Liver (tissue), 3 donors: ENCODE measurements at regions not wholly inside any gene's neighbourhood (a gene's known extent, or its start where the extent isn't known, plus 50 kb on each side); places are given as distances from the start of the nearest gene placed in this dataset.

Experiments used
- EGR1 ChIP-seq, 2 donors: IDR thresholded peaks; 2 replicates each; pipeline ENCODE4 v1.6.1; 2016 to 2018; ENCODE audit warnings: antibody characterized with exemption in 2 of 2, low read depth in 2 of 2
- FOXA1 ChIP-seq: IDR thresholded peaks from 2 replicates; pipeline ENCODE4 v1.6.1; 2016; ENCODE audit warnings: antibody characterized with exemption
- MAX ChIP-seq: IDR thresholded peaks from 2 replicates; pipeline ENCODE4 v1.6.1; 2016; ENCODE audit warnings: antibody characterized with exemption
- RAD21 ChIP-seq, 2 donors: IDR thresholded peaks; 2 replicates each; pipeline ENCODE4 v1.6.1; 2016; ENCODE audit warnings: antibody characterized with exemption in 2 of 2, mild to moderate bottlenecking in 2 of 2
- RXRA ChIP-seq, 2 donors: IDR thresholded peaks; 2 replicates each; pipeline ENCODE4 v1.6.1; 2017 to 2018; ENCODE audit warnings: antibody characterized with exemption in 2 of 2, mild to moderate bottlenecking in 1 of 2
- SP1 ChIP-seq: IDR thresholded peaks from 2 replicates; pipeline ENCODE4 v1.6.1; 2018; ENCODE audit warnings: antibody characterized with exemption, mild to moderate bottlenecking
- YY1 ChIP-seq: IDR thresholded peaks from 2 replicates; pipeline ENCODE4 v1.6.1; 2016; ENCODE audit warnings: antibody characterized with exemption, mild to moderate bottlenecking
- TF ChIP-seq, protein P1 (sequence below): fragments of 150-350 bp; IDR thresholded peaks from 2 replicates; pipeline ENCODE4 v1.5.1; 2017; ENCODE audit warnings: improper control_type of control experiment, low read depth, low read length; ENCODE audit not compliant: missing input control
- TF ChIP-seq, protein P2 (sequence below): IDR thresholded peaks from 2 replicates; pipeline ENCODE4 v1.6.1; 2016; ENCODE audit warnings: antibody characterized with exemption
- TF ChIP-seq, protein P3 (sequence below): IDR thresholded peaks from 2 replicates; pipeline ENCODE4 v1.6.1; 2016; ENCODE audit warnings: antibody characterized with exemption
- donor health status: healthy.
- donor health status: healthy.

- TF ChIP-seq, protein P1, sequence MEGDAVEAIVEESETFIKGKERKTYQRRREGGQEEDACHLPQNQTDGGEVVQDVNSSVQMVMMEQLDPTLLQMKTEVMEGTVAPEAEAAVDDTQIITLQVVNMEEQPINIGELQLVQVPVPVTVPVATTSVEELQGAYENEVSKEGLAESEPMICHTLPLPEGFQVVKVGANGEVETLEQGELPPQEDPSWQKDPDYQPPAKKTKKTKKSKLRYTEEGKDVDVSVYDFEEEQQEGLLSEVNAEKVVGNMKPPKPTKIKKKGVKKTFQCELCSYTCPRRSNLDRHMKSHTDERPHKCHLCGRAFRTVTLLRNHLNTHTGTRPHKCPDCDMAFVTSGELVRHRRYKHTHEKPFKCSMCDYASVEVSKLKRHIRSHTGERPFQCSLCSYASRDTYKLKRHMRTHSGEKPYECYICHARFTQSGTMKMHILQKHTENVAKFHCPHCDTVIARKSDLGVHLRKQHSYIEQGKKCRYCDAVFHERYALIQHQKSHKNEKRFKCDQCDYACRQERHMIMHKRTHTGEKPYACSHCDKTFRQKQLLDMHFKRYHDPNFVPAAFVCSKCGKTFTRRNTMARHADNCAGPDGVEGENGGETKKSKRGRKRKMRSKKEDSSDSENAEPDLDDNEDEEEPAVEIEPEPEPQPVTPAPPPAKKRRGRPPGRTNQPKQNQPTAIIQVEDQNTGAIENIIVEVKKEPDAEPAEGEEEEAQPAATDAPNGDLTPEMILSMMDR: no peak
- TF ChIP-seq FOXA1 (no peak), SP1 (no peak), EGR1 (IDR thresholded peaks at IDR 0.05; ENCODE audit: low read depth in 2 of 2) (no peak), RXRA (IDR thresholded peaks at IDR 0.05) (no peak), YY1 (no peak), RAD21 (IDR thresholded peaks at IDR 0.05) (no peak), MAX (no peak)
- TF ChIP-seq, protein P2, sequence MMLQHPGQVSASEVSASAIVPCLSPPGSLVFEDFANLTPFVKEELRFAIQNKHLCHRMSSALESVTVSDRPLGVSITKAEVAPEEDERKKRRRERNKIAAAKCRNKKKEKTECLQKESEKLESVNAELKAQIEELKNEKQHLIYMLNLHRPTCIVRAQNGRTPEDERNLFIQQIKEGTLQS: no peak
- TF ChIP-seq, protein P3, sequence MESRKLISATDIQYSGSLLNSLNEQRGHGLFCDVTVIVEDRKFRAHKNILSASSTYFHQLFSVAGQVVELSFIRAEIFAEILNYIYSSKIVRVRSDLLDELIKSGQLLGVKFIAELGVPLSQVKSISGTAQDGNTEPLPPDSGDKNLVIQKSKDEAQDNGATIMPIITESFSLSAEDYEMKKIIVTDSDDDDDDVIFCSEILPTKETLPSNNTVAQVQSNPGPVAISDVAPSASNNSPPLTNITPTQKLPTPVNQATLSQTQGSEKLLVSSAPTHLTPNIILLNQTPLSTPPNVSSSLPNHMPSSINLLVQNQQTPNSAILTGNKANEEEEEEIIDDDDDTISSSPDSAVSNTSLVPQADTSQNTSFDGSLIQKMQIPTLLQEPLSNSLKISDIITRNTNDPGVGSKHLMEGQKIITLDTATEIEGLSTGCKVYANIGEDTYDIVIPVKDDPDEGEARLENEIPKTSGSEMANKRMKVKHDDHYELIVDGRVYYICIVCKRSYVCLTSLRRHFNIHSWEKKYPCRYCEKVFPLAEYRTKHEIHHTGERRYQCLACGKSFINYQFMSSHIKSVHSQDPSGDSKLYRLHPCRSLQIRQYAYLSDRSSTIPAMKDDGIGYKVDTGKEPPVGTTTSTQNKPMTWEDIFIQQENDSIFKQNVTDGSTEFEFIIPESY: no peak
Measured at GRCh38 chr16:65394281-65394680, 272.4 kb upstream of the CDH11 start.
